PFSK-1 (cell line): ENCODE measurements at regions not wholly inside any gene's neighbourhood (a gene's known extent, or its start where the extent isn't known, plus 50 kb on each side); places are given as distances from the start of the nearest gene placed in this dataset.

Experiments used
- REST ChIP-seq, 2 experiments: IDR thresholded peaks; 2 replicates each; pipeline versions ENCODE4 v1.6.1 to v1.8.0; 2011 to 2012; ENCODE audit warnings: low read depth in 2 of 2, low read length in 2 of 2, control low read depth in 1 of 2, inconsistent platforms in 1 of 2, mild to moderate bottlenecking in 1 of 2, moderate library complexity in 1 of 2; ENCODE audit not compliant: insufficient read depth in 1 of 2
- SIN3A ChIP-seq: IDR thresholded peaks from 2 replicates; pipeline ENCODE4 v1.6.1; 2012; ENCODE audit warnings: mild to moderate bottlenecking, low read length, moderate library complexity, borderline replicate concordance; ENCODE audit not compliant: insufficient read depth

GRCh38 chr2:62304429-62305417 is 108.8 kb downstream of the B3GNT2 start:
- TF ChIP-seq SIN3A (no peak), REST (IDR thresholded peaks at IDR 0.05; ENCODE audit: insufficient read depth in 1 of 2, low read depth in 2 of 2, low read length in 2 of 2) (no peak)
